Naive thymus-derived CD4-positive, alpha-beta T cell (primary cell): ENCODE measurements at regions not wholly inside any gene's neighbourhood (a gene's known extent, or its start where the extent isn't known, plus 50 kb on each side); places are given as distances from the start of the nearest gene placed in this dataset.

Experiments used
- ATAC-seq: fragments of 150-1000 bp; cut with Tn5 transposase; 2 replicates; pipeline ENCODE4 v1.10.0; 2021; ENCODE audit warnings: mild to moderate bottlenecking, moderate library complexity
- CTCF ChIA-PET: fragments of 350-600 bp; sonication (Branson Sonifier 250); formaldehyde crosslinking; loops from one replicate; lab custom pipeline; 2021; ENCODE audit warnings: antibody characterized with exemption; lab: Charles Lee
- POLR2A ChIA-PET: fragments of 350-600 bp; sonication (Branson Sonifier 250); formaldehyde crosslinking; loops from one replicate; lab custom pipeline; 2021; ENCODE audit warnings: antibody characterized with exemption, inconsistent platforms; lab: Charles Lee
- DNase-seq, 9 donors: peaks; one replicate each; pipeline versions ENCODE4 v3.0.0 to v3.0.0-alpha.2; 2020 to 2022; ENCODE audit warnings: mixed read lengths in 1 of 9
- H3K27ac ChIP-seq: one replicate; pipeline ENCODE4 v1.7.0; 2013; ENCODE audit warnings: mild to moderate bottlenecking, low read depth, low read length, moderate library complexity
- H3K27me3 ChIP-seq, 2 donors: one replicate each; pipeline ENCODE4 v1.7.0; 2013; ENCODE audit warnings: low read length in 2 of 2, mild to moderate bottlenecking in 2 of 2, moderate library complexity in 2 of 2; ENCODE audit not compliant: control insufficient read depth in 2 of 2, insufficient read depth in 2 of 2
- H3K36me3 ChIP-seq, 3 experiments: 1 replicate in 2 of 3; 2 replicates in 1 of 3; pipeline ENCODE4 v1.7.0; 2013; ENCODE audit warnings: low read length in 3 of 3, mild to moderate bottlenecking in 3 of 3, moderate library complexity in 1 of 3; ENCODE audit not compliant: insufficient read depth in 3 of 3, control insufficient read depth in 2 of 3
- H3K4me1 ChIP-seq, 2 donors: one replicate each; pipeline ENCODE4 v1.7.0; 2013; ENCODE audit warnings: low read length in 2 of 2, mild to moderate bottlenecking in 2 of 2, moderate library complexity in 1 of 2; ENCODE audit not compliant: control insufficient read depth in 2 of 2, insufficient read depth in 2 of 2
- H3K4me3 ChIP-seq: 2 replicates; pipeline ENCODE4 v1.7.0; 2013; ENCODE audit warnings: mild to moderate bottlenecking, low read length
- H3K9me3 ChIP-seq, 3 experiments: 1 replicate in 2 of 3; 2 replicates in 1 of 3; pipeline ENCODE4 v1.7.0; 2013; ENCODE audit warnings: low read length in 3 of 3; ENCODE audit not compliant: control insufficient read depth in 2 of 3
- H3K27ac Mint-ChIP-seq, 9 donors: one replicate each; pipeline ENCODE4 v1.8.0; 2020 to 2022; ENCODE audit warnings: mixed read lengths in 9 of 9, mild to moderate bottlenecking in 8 of 9, moderate library complexity in 5 of 9, inconsistent platforms in 2 of 9
- H3K27me3 Mint-ChIP-seq, 5 donors: one replicate each; pipeline ENCODE4 v1.8.0; 2021 to 2022; ENCODE audit warnings: mixed read lengths in 5 of 5, mild to moderate bottlenecking in 1 of 5
- H3K36me3 Mint-ChIP-seq, 5 donors: one replicate each; pipeline ENCODE4 v1.8.0; 2020 to 2022; ENCODE audit warnings: mixed read lengths in 5 of 5, mild to moderate bottlenecking in 3 of 5, inconsistent platforms in 1 of 5
- H3K4me1 Mint-ChIP-seq, 7 donors: one replicate each; pipeline ENCODE4 v1.8.0; 2020 to 2022; ENCODE audit warnings: mixed read lengths in 7 of 7, mild to moderate bottlenecking in 3 of 7, inconsistent platforms in 1 of 7
- H3K4me3 Mint-ChIP-seq, 10 donors: one replicate each; pipeline ENCODE4 v1.8.0; 2020 to 2022; ENCODE audit warnings: mild to moderate bottlenecking in 10 of 10, mixed read lengths in 10 of 10, moderate library complexity in 6 of 10, inconsistent platforms in 2 of 10
- H3K9me3 Mint-ChIP-seq, 11 donors: one replicate each; pipeline ENCODE4 v1.8.0; 2020 to 2022; ENCODE audit warnings: mixed read lengths in 11 of 11, mild to moderate bottlenecking in 4 of 11, inconsistent platforms in 1 of 11, moderate library complexity in 1 of 11
- intact Hi-C, 2 donors: fragments of 100-400 bp; cut with micrococcal nuclease; formaldehyde crosslinking; loops; one replicate each; pipeline ENCODE4 v1.15.1; 2023

GRCh38 chrX:39559229-39559628, 538.5 kb downstream of the BCOR start:
- Histone ChIP-seq H3K4me1 (no peaks in the 10 kb centered on the region), H3K9me3 (no peaks in the 10 kb centered on the region), H3K27ac (no peak overlapping the region), H3K27me3 (no peaks in the 10 kb centered on the region), H3K4me3 (no peak overlapping the region), H3K36me3 (no peaks in the 10 kb centered on the region)
- Mint-ChIP-seq H3K36me3 (peaks cover 0 to 5% (median 0%) of the 10 kb centered on the region in 5 donors), H3K4me1 (peaks cover 0 to 5% (median 0%) of the 10 kb centered on the region in 7 donors), H3K27ac (no peak overlapping the region), H3K4me3 (no peak overlapping the region), H3K9me3 (peaks cover 0 to 5% (median 0%) of the 10 kb centered on the region in 11 donors), H3K27me3 (no peaks in the 10 kb centered on the region)
- CTCF ChIA-PET = no interaction called here
- ATAC-seq = no peak
- no peak for DNase-seq
- POLR2A ChIA-PET = no interaction called here
- intact Hi-C loops = no loop called here

GRCh38 chrX:39560271-39560670, 537.5 kb downstream of the BCOR start:
- Histone ChIP-seq H3K4me1 (no peaks in the 10 kb centered on the region), H3K36me3 (no peaks in the 10 kb centered on the region), H3K4me3 (no peak overlapping the region), H3K27me3 (no peaks in the 10 kb centered on the region), H3K9me3 (no peaks in the 10 kb centered on the region), H3K27ac (no peak overlapping the region)
- H3K27ac Mint-ChIP-seq = no peak overlapping the region
- no peaks in the 10 kb centered on the region for H3K27me3 Mint-ChIP-seq
- ChIA-PET POLR2A (no interaction called here), CTCF (no interaction called here)
- H3K36me3 Mint-ChIP-seq = peaks cover 0 to 5% (median 0%) of the 10 kb centered on the region in 5 donors
- DNase-seq (no peak), ATAC-seq (no peak)
- H3K4me3 Mint-ChIP-seq = no peak overlapping the region
- peaks cover 0 to 5% (median 0%) of the 10 kb centered on the region in 7 donors for H3K4me1 Mint-ChIP-seq
- peaks cover 0 to 5% (median 0%) of the 10 kb centered on the region in 11 donors for H3K9me3 Mint-ChIP-seq
- intact Hi-C loops = no loop called here

- intact Hi-C loops = no loop called here
- ChIA-PET POLR2A (no interaction called here), CTCF (no interaction called here)
- Histone ChIP-seq H3K4me1 (no peaks in the 10 kb centered on the region), H3K27me3 (no peaks in the 10 kb centered on the region), H3K9me3 (no peaks in the 10 kb centered on the region), H3K27ac (no peak overlapping the region), H3K36me3 (no peaks in the 10 kb centered on the region), H3K4me3 (no peak overlapping the region)
- H3K9me3 Mint-ChIP-seq = peaks cover 0 to 5% (median 0%) of the 10 kb centered on the region in 11 donors
- H3K27me3 Mint-ChIP-seq = no peaks in the 10 kb centered on the region
- no peak overlapping the region for H3K4me3 Mint-ChIP-seq
- peaks cover 0 to 5% (median 0%) of the 10 kb centered on the region in 7 donors for H3K4me1 Mint-ChIP-seq
- DNase-seq (no peak), ATAC-seq (peak; percentile 10)
- no peak overlapping the region for H3K27ac Mint-ChIP-seq
- peaks cover 0 to 5% (median 0%) of the 10 kb centered on the region in 5 donors for H3K36me3 Mint-ChIP-seq
Measured at GRCh38 chrX:39563178-39563577, 534.6 kb downstream of the BCOR start.

- H3K9me3 Mint-ChIP-seq = peaks cover 0 to 5% (median 0%) of the 10 kb centered on the region in 11 donors
- H3K4me1 Mint-ChIP-seq = peaks cover 0 to 5% (median 0%) of the 10 kb centered on the region in 7 donors
- Histone ChIP-seq H3K4me1 (no peaks in the 10 kb centered on the region), H3K27me3 (no peaks in the 10 kb centered on the region), H3K36me3 (no peaks in the 10 kb centered on the region), H3K27ac (no peak overlapping the region), H3K9me3 (no peaks in the 10 kb centered on the region), H3K4me3 (no peak overlapping the region)
- intact Hi-C loops = no loop called here
- DNase-seq = no peak
- H3K27me3 Mint-ChIP-seq = no peaks in the 10 kb centered on the region
- H3K4me3 Mint-ChIP-seq = no peak overlapping the region
- H3K36me3 Mint-ChIP-seq = peaks cover 0 to 4% (median 0%) of the 10 kb centered on the region in 5 donors
- H3K27ac Mint-ChIP-seq = peak overlapping the region in 1 of 9 donors; percentile 76
- ChIA-PET POLR2A (no interaction called here), CTCF (no interaction called here)
- ATAC-seq = no peak
Measured at GRCh38 chrX:39564751-39565150, 533.0 kb downstream of the BCOR start.

- no peak for DNase-seq
- intact Hi-C loops = no loop called here
- Mint-ChIP-seq H3K9me3 (no peaks in the 10 kb centered on the region), H3K36me3 (no peaks in the 10 kb centered on the region), H3K4me1 (peaks cover 0 to 19% (median 10%) of the 10 kb centered on the region in 7 donors), H3K4me3 (no peak overlapping the region), H3K27ac (no peak overlapping the region), H3K27me3 (no peaks in the 10 kb centered on the region)
- H3K9me3 ChIP-seq = no peaks in the 10 kb centered on the region
- POLR2A ChIA-PET = no interaction called here
- H3K4me1 ChIP-seq = no peaks in the 10 kb centered on the region
- CTCF ChIA-PET = no interaction called here
- ATAC-seq = no peak
- no peaks in the 10 kb centered on the region for H3K27me3 ChIP-seq
- no peaks in the 10 kb centered on the region for H3K36me3 ChIP-seq
- no peak overlapping the region for H3K27ac ChIP-seq
- no peak overlapping the region for H3K4me3 ChIP-seq
Measured at GRCh38 chrX:39574178-39574577, 523.6 kb downstream of the BCOR start.

GRCh38 chrX:39576041-39576872, 521.5 kb downstream of the BCOR start:
- intact Hi-C loops = no loop called here
- no peak for ATAC-seq
- no peaks in the 10 kb centered on the region for H3K9me3 ChIP-seq
- H3K4me1 Mint-ChIP-seq = peaks cover 0 to 22% (median 10%) of the 10 kb centered on the region in 7 donors
- no peaks in the 10 kb centered on the region for H3K27me3 ChIP-seq
- POLR2A ChIA-PET = no interaction called here
- no peaks in the 10 kb centered on the region for H3K27me3 Mint-ChIP-seq
- no peak overlapping the region for H3K27ac ChIP-seq
- no peak overlapping the region for H3K27ac Mint-ChIP-seq
- H3K4me1 ChIP-seq = no peaks in the 10 kb centered on the region
- no peaks in the 10 kb centered on the region for H3K9me3 Mint-ChIP-seq
- no peaks in the 10 kb centered on the region for H3K36me3 Mint-ChIP-seq
- CTCF ChIA-PET = no interaction called here
- no peak for DNase-seq
- no peak overlapping the region for H3K4me3 Mint-ChIP-seq
- no peak overlapping the region for H3K4me3 ChIP-seq
- H3K36me3 ChIP-seq = no peaks in the 10 kb centered on the region
